B cell (primary cell): ENCODE measurements at regions not wholly inside any gene's neighbourhood (a gene's known extent, or its start where the extent isn't known, plus 50 kb on each side); places are given as distances from the start of the nearest gene placed in this dataset.

Experiments used
- ATAC-seq: fragments of 200-7000 bp; cut with Tn5 transposase; one replicate; pipeline ENCODE4 v1.10.0; 2021; ENCODE audit warnings: low read depth, mild to moderate bottlenecking, moderate number of reproducible peaks, moderate library complexity
- CTCF ChIA-PET: fragments of 350-600 bp; sonication (Branson Sonifier 250); formaldehyde crosslinking; loops from one replicate; lab custom pipeline; 2021; ENCODE audit warnings: antibody characterized with exemption, inconsistent platforms; lab: Charles Lee
- POLR2A ChIA-PET: fragments of 350-600 bp; sonication (Branson Sonifier 250); formaldehyde crosslinking; loops from one replicate; lab custom pipeline; 2021; ENCODE audit warnings: antibody characterized with exemption; lab: Charles Lee
- DNase-seq: peaks from one replicate; pipeline ENCODE4 v3.0.0; 2013
- H2AFZ ChIP-seq: 2 replicates; pipeline ENCODE4 v1.6.1; 2012; ENCODE audit warnings: mild to moderate bottlenecking, low read depth, low read length; ENCODE audit not compliant: insufficient read depth, poor library complexity, severe bottlenecking
- H3K27ac ChIP-seq, 2 donors: 1 replicate in 1 of 2; 2 replicates in 1 of 2; pipeline ENCODE4 v1.5.1; 2012 to 2013; ENCODE audit warnings: low read length in 2 of 2, mild to moderate bottlenecking in 2 of 2, moderate library complexity in 1 of 2
- H3K27me3 ChIP-seq, 4 experiments: fragments of 200-600 bp in 1 of 4; sonication (generic) in 1 of 4; replicated peaks in 1 of 4; 1 replicate in 2 of 4; 2 replicates in 2 of 4; pipeline versions ENCODE4 v1.6.1 to v1.7.0; 2013 to 2016; ENCODE audit warnings: low read length in 3 of 4, mild to moderate bottlenecking in 2 of 4, mixed read lengths in 1 of 4, moderate library complexity in 1 of 4; ENCODE audit not compliant: insufficient read depth in 4 of 4, control insufficient read depth in 3 of 4; ENCODE audit errors: control extremely low read depth in 1 of 4
- H3K36me3 ChIP-seq, 2 experiments: replicated peaks in 1 of 2; 1 replicate in 1 of 2; 2 replicates in 1 of 2; pipeline versions ENCODE4 v1.6.1 to v1.7.1; 2013; ENCODE audit warnings: low read length in 1 of 2; ENCODE audit not compliant: insufficient read depth in 2 of 2, control insufficient read depth in 1 of 2; ENCODE audit errors: control extremely low read depth in 1 of 2, extremely low read depth in 1 of 2
- H3K4me1 ChIP-seq, 2 donors: fragments of 200-600 bp in 1 of 2; sonication (generic) in 1 of 2; 1 replicate in 1 of 2; 2 replicates in 1 of 2; pipeline versions ENCODE4 v1.5.1 to v1.6.1; 2013 to 2017; ENCODE audit warnings: low read length in 2 of 2; ENCODE audit not compliant: control insufficient read depth in 2 of 2, insufficient read depth in 2 of 2
- H3K4me2 ChIP-seq: replicated peaks from 2 replicates; pipeline ENCODE3; 2012; ENCODE audit warnings: mild to moderate bottlenecking, low read depth, low read length; ENCODE audit not compliant: poor library complexity, severe bottlenecking
- H3K4me3 ChIP-seq, 5 experiments: fragments of 200-600 bp in 1 of 5; sonication (generic) in 1 of 5; 1 replicate in 3 of 5; 2 replicates in 2 of 5; pipeline versions ENCODE4 v1.5.1 to v1.7.0; 2011 to 2016; ENCODE audit warnings: low read length in 4 of 5, mild to moderate bottlenecking in 4 of 5, low read depth in 2 of 5, control low read depth in 1 of 5, moderate library complexity in 1 of 5; ENCODE audit not compliant: insufficient read depth in 1 of 5; ENCODE audit errors: control extremely low read depth in 1 of 5, extremely low read depth in 1 of 5
- H3K79me2 ChIP-seq: fragments of 200-600 bp; sonication (generic); one replicate; pipeline ENCODE4 v1.6.0; 2016; ENCODE audit warnings: low read length; ENCODE audit not compliant: control insufficient read depth, insufficient read depth
- H3K9ac ChIP-seq: fragments of 200-600 bp; sonication (generic); 2 replicates; pipeline ENCODE4 v1.6.1; 2017; ENCODE audit warnings: mild to moderate bottlenecking, low read length, moderate library complexity
- H3K9me3 ChIP-seq, 3 donors: one replicate each; pipeline versions ENCODE4 v1.6.1 to v1.7.1; 2013; ENCODE audit warnings: low read length in 2 of 3; ENCODE audit not compliant: control insufficient read depth in 2 of 3, insufficient read depth in 1 of 3; ENCODE audit errors: control extremely low read depth in 1 of 3
- H4K20me1 ChIP-seq: 2 replicates; pipeline ENCODE4 v1.6.0; 2012; ENCODE audit warnings: mild to moderate bottlenecking, low read length; ENCODE audit not compliant: insufficient read depth, control insufficient read depth, poor library complexity, severe bottlenecking
- H3K27ac Mint-ChIP-seq: one replicate; pipeline ENCODE4 v1.8.0; 2021; ENCODE audit warnings: mixed read lengths
- H3K27me3 Mint-ChIP-seq: one replicate; pipeline ENCODE4 v1.8.0; 2021; ENCODE audit warnings: mixed read lengths
- H3K4me1 Mint-ChIP-seq: one replicate; pipeline ENCODE4 v1.8.0; 2021; ENCODE audit warnings: mixed read lengths
- H3K4me3 Mint-ChIP-seq: one replicate; pipeline ENCODE4 v1.8.0; 2021; ENCODE audit warnings: mixed read lengths
- H3K9me3 Mint-ChIP-seq: one replicate; pipeline ENCODE4 v1.8.0; 2022; ENCODE audit warnings: mixed read lengths; ENCODE audit not compliant: insufficient read depth
- EZH2 ChIP-seq: IDR thresholded peaks from 2 replicates; pipeline ENCODE4 v1.6.1; 2012; ENCODE audit warnings: borderline replicate concordance, low read depth, mild to moderate bottlenecking, moderate library complexity, low read length; ENCODE audit not compliant: insufficient read depth, poor library complexity, severe bottlenecking
- WGBS: methylation state at CpG from one replicate; pipeline ENCODE4 v1.1.5; 2013; ENCODE audit warnings: missing lambda C conversion rate; ENCODE audit not compliant: insufficient coverage; 5-methylcytosine and 5-hydroxymethylcytosine counted together
- intact Hi-C: fragments of 100-400 bp; cut with micrococcal nuclease; formaldehyde crosslinking; loops from one replicate; pipeline ENCODE4 v1.10.0; 2022
- TF ChIP-seq, protein P1 (sequence below): fragments of 200-600 bp; IDR thresholded peaks from one replicate; pipeline ENCODE4 v1.8.0; 2022; ENCODE audit warnings: antibody characterized with exemption, mild to moderate bottlenecking

DNA sequence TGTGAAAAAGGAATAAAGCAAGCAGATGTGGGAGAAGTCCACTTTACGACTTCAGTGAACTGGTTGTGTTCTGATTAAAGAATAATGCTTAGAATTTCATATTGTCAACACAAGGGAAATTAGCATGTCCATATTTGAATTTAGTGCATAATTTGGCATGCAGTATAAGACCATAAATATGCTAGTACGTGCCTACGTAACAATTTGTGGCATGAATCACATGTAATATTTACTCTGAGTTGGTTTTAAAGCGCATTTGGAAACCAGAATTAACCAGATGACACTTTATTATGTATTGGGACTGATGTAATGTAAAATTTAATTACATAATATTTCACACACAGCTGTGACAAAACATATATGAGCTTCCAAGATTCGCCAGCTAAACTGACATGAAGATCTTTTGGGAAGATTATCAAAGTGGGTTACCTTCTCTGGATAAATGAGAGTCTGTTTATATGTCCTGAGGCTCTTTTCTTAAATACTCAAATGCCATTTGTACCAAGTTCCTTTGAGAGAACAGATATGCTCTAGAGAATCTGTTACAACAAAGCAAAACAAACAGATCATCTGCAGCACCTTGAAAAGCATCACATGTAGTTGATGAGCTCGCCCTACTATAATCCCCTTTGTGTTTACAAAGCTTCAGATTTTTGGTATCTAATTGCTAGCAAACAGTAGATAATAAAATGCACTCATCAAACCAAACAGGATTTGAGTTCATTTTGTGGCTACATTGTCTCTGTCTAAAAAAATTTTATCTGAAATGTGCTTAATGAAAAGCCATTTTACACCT lies 1468.6 kb downstream of the CDH11 start:
- TF ChIP-seq, protein P1, sequence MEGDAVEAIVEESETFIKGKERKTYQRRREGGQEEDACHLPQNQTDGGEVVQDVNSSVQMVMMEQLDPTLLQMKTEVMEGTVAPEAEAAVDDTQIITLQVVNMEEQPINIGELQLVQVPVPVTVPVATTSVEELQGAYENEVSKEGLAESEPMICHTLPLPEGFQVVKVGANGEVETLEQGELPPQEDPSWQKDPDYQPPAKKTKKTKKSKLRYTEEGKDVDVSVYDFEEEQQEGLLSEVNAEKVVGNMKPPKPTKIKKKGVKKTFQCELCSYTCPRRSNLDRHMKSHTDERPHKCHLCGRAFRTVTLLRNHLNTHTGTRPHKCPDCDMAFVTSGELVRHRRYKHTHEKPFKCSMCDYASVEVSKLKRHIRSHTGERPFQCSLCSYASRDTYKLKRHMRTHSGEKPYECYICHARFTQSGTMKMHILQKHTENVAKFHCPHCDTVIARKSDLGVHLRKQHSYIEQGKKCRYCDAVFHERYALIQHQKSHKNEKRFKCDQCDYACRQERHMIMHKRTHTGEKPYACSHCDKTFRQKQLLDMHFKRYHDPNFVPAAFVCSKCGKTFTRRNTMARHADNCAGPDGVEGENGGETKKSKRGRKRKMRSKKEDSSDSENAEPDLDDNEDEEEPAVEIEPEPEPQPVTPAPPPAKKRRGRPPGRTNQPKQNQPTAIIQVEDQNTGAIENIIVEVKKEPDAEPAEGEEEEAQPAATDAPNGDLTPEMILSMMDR = no peak
- no peak for TF ChIP-seq EZH2

DNA sequence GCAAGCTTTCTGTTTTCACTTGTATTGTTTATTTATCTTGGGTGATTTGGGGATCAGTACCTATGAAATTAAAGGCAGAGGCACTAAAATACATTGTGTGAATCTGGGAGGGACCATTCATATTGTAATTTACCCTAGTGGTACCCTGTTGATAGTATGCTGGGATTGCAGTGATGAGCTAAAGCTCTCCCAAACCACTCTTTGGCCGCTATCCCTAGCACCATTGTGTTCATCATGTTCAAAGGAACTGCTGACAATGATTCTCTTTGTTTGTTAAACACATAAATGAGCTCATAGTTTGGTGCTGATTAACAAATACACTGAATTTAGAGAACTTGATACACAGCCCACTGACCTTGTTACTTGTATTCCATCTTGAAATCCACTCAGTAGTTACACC lies 1469.8 kb downstream of the CDH11 start:
- H3K36me3 ChIP-seq = no peaks in the 10 kb centered on the region
- no peak overlapping the region for H3K9ac ChIP-seq
- H3K4me2 ChIP-seq = no peak overlapping the region
- POLR2A ChIA-PET = no interaction called here
- no peaks in the 10 kb centered on the region for H3K79me2 ChIP-seq
- H3K27me3 Mint-ChIP-seq = no peaks in the 10 kb centered on the region
- no peaks in the 10 kb centered on the region for H4K20me1 ChIP-seq
- peaks cover 0 to 4% (median 0%) of the 10 kb centered on the region in 3 donors for H3K9me3 ChIP-seq
- ATAC-seq (no peak), DNase-seq (no peak)
- H3K27ac Mint-ChIP-seq = no peak overlapping the region
- H3K4me3 Mint-ChIP-seq = no peak overlapping the region
- TF ChIP-seq EZH2 = no peak
- TF ChIP-seq, protein P1 = no peak
- no peak overlapping the region for H2AFZ ChIP-seq
- WGBS = no CpG with 5 or more reads among the region's 1 CpG
- intact Hi-C loops = no loop called here
- no peak overlapping the region for H3K27ac ChIP-seq
- CTCF ChIA-PET = no interaction called here
- H3K4me3 ChIP-seq = no peak overlapping the region
- H3K4me1 ChIP-seq = no peaks in the 10 kb centered on the region
- H3K27me3 ChIP-seq = no peaks in the 10 kb centered on the region
- no peaks in the 10 kb centered on the region for H3K9me3 Mint-ChIP-seq
- no peaks in the 10 kb centered on the region for H3K4me1 Mint-ChIP-seq

More for the DNA sequence above, 1468.6 kb downstream of the CDH11 start:
- ChIA-PET POLR2A (no interaction called here), CTCF (no interaction called here)
- Histone ChIP-seq H3K27me3 (no peaks in the 10 kb centered on the region), H3K9ac (no peak overlapping the region), H4K20me1 (no peaks in the 10 kb centered on the region), H2AFZ (no peak overlapping the region), H3K4me1 (no peaks in the 10 kb centered on the region), H3K4me3 (no peak overlapping the region), H3K9me3 (peaks cover 0 to 4% (median 0%) of the 10 kb centered on the region in 3 donors), H3K36me3 (no peaks in the 10 kb centered on the region), H3K79me2 (no peaks in the 10 kb centered on the region), H3K27ac (no peak overlapping the region), H3K4me2 (no peak overlapping the region)
- Mint-ChIP-seq H3K4me3 (no peak overlapping the region), H3K27ac (no peak overlapping the region), H3K27me3 (no peaks in the 10 kb centered on the region), H3K4me1 (no peaks in the 10 kb centered on the region), H3K9me3 (no peaks in the 10 kb centered on the region)
- no peak for ATAC-seq
- intact Hi-C loops = no loop called here
- WGBS = no CpG with 5 or more reads among the region's 6 CpGs
- no peak for DNase-seq
